Naive thymus-derived CD4-positive, alpha-beta T cell (primary cell): ENCODE measurements at regions not wholly inside any gene's neighbourhood (a gene's known extent, or its start where the extent isn't known, plus 50 kb on each side); places are given as distances from the start of the nearest gene placed in this dataset.

Experiments
- ATAC-seq: fragments of 150-1000 bp; cut with Tn5 transposase; 2 replicates; pipeline ENCODE4 v1.10.0; 2021; ENCODE audit warnings: mild to moderate bottlenecking, moderate library complexity
- CTCF ChIA-PET: fragments of 350-600 bp; sonication (Branson Sonifier 250); formaldehyde crosslinking; loops from one replicate; lab custom pipeline; 2021; ENCODE audit warnings: antibody characterized with exemption; lab: Charles Lee
- POLR2A ChIA-PET: fragments of 350-600 bp; sonication (Branson Sonifier 250); formaldehyde crosslinking; loops from one replicate; lab custom pipeline; 2021; ENCODE audit warnings: antibody characterized with exemption, inconsistent platforms; lab: Charles Lee
- DNase-seq, 9 donors: peaks; one replicate each; pipeline versions ENCODE4 v3.0.0 to v3.0.0-alpha.2; 2020 to 2022; ENCODE audit warnings: mixed read lengths in 1 of 9
- H3K27ac ChIP-seq: one replicate; pipeline ENCODE4 v1.7.0; 2013; ENCODE audit warnings: mild to moderate bottlenecking, low read depth, low read length, moderate library complexity
- H3K27me3 ChIP-seq, 2 donors: one replicate each; pipeline ENCODE4 v1.7.0; 2013; ENCODE audit warnings: low read length in 2 of 2, mild to moderate bottlenecking in 2 of 2, moderate library complexity in 2 of 2; ENCODE audit not compliant: control insufficient read depth in 2 of 2, insufficient read depth in 2 of 2
- H3K36me3 ChIP-seq, 3 experiments: 1 replicate in 2 of 3; 2 replicates in 1 of 3; pipeline ENCODE4 v1.7.0; 2013; ENCODE audit warnings: low read length in 3 of 3, mild to moderate bottlenecking in 3 of 3, moderate library complexity in 1 of 3; ENCODE audit not compliant: insufficient read depth in 3 of 3, control insufficient read depth in 2 of 3
- H3K4me1 ChIP-seq, 2 donors: one replicate each; pipeline ENCODE4 v1.7.0; 2013; ENCODE audit warnings: low read length in 2 of 2, mild to moderate bottlenecking in 2 of 2, moderate library complexity in 1 of 2; ENCODE audit not compliant: control insufficient read depth in 2 of 2, insufficient read depth in 2 of 2
- H3K4me3 ChIP-seq: 2 replicates; pipeline ENCODE4 v1.7.0; 2013; ENCODE audit warnings: mild to moderate bottlenecking, low read length
- H3K9me3 ChIP-seq, 3 experiments: 1 replicate in 2 of 3; 2 replicates in 1 of 3; pipeline ENCODE4 v1.7.0; 2013; ENCODE audit warnings: low read length in 3 of 3; ENCODE audit not compliant: control insufficient read depth in 2 of 3
- H3K27ac Mint-ChIP-seq, 9 donors: one replicate each; pipeline ENCODE4 v1.8.0; 2020 to 2022; ENCODE audit warnings: mixed read lengths in 9 of 9, mild to moderate bottlenecking in 8 of 9, moderate library complexity in 5 of 9, inconsistent platforms in 2 of 9
- H3K27me3 Mint-ChIP-seq, 5 donors: one replicate each; pipeline ENCODE4 v1.8.0; 2021 to 2022; ENCODE audit warnings: mixed read lengths in 5 of 5, mild to moderate bottlenecking in 1 of 5
- H3K36me3 Mint-ChIP-seq, 5 donors: one replicate each; pipeline ENCODE4 v1.8.0; 2020 to 2022; ENCODE audit warnings: mixed read lengths in 5 of 5, mild to moderate bottlenecking in 3 of 5, inconsistent platforms in 1 of 5
- H3K4me1 Mint-ChIP-seq, 7 donors: one replicate each; pipeline ENCODE4 v1.8.0; 2020 to 2022; ENCODE audit warnings: mixed read lengths in 7 of 7, mild to moderate bottlenecking in 3 of 7, inconsistent platforms in 1 of 7
- H3K4me3 Mint-ChIP-seq, 10 donors: one replicate each; pipeline ENCODE4 v1.8.0; 2020 to 2022; ENCODE audit warnings: mild to moderate bottlenecking in 10 of 10, mixed read lengths in 10 of 10, moderate library complexity in 6 of 10, inconsistent platforms in 2 of 10
- H3K9me3 Mint-ChIP-seq, 11 donors: one replicate each; pipeline ENCODE4 v1.8.0; 2020 to 2022; ENCODE audit warnings: mixed read lengths in 11 of 11, mild to moderate bottlenecking in 4 of 11, inconsistent platforms in 1 of 11, moderate library complexity in 1 of 11
- intact Hi-C, 2 donors: fragments of 100-400 bp; cut with micrococcal nuclease; formaldehyde crosslinking; loops; one replicate each; pipeline ENCODE4 v1.15.1; 2023

DNA sequence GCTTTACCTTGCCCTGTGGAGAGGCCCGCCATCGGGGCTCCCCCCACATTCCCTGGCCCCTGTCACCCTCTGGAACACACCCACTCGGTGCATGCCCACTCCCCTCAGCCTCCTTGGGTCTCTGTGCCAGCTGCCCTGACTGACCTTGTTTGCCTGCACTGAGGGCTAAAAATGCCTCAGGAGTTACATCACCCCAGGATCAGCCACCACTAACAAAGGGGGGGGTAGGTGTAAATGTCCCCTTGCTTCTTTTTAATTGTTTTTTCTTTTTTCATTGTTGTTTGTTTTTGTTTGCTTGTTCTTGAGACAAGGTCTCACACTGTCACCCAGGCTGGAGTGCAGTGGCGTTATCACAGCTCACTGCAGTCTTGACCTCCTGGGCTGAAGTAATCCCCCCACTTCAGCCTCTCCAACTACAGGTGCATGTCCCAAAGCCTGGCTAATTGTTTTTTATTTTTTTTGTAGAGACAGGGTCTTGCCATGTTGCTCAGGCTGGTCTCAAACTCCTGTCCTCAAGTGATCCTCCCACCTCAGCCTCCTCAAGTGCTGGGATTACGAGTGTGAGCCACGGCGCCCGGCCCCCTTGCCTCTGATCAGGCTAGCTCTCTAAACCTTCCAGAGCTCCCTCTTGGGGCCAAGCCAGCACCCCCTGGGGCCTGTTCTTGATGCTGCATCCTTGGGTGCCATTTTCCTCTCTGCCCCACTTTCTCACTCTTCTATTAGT lies 297.1 kb downstream of the UQCRFS1 start:
- no peaks in the 10 kb centered on the region for H3K4me1 Mint-ChIP-seq
- H3K27ac Mint-ChIP-seq: no peak overlapping the region
- no peaks in the 10 kb centered on the region for H3K36me3 ChIP-seq
- intact Hi-C loops: no loop called here
- ChIA-PET CTCF (no interaction called here), POLR2A (interaction anchor here (0.6 kb wide), 1 partner anchor 36 kb away, joined by 4 read pairs; no protein-coding TSS in a partner anchor)
- no peak overlapping the region for H3K27ac ChIP-seq
- DNase-seq (no peak), ATAC-seq (no peak)
- peaks cover 0 to 32% (median 8%) of the 10 kb centered on the region in 5 donors for H3K27me3 Mint-ChIP-seq
- no peaks in the 10 kb centered on the region for H3K9me3 ChIP-seq
- H3K4me1 ChIP-seq: no peaks in the 10 kb centered on the region
- H3K36me3 Mint-ChIP-seq: peaks cover 0 to under 1% (median 0%) of the 10 kb centered on the region in 5 donors
- H3K4me3 Mint-ChIP-seq: no peak overlapping the region
- H3K9me3 Mint-ChIP-seq: peaks cover 0 to 8% (median 0%) of the 10 kb centered on the region in 11 donors
- peaks cover 0 to 3% of the 10 kb centered on the region in 2 donors for H3K27me3 ChIP-seq
- no peak overlapping the region for H3K4me3 ChIP-seq

DNA sequence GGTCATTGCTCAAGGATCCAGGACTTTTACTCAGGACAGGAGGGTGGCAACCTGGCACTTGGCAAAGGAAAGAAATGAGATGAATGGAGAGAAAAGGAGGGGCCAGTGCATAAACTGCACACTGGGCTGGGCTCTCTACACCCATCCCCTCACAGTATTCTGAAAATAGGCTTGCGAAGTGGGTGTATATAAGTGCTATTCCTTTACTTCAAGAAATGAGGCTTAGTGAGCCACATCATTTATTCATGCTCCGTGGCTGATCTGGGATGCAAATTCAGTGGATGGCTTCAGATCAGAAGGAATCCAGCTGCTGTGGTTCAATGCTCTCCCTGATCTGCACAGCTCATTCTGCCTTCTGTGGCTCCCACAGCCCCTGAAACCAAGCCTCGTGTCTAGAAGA lies 297.7 kb downstream of the UQCRFS1 start:
- H3K4me1 Mint-ChIP-seq: no peaks in the 10 kb centered on the region
- CTCF ChIA-PET: no interaction called here
- Histone ChIP-seq H3K9me3 (no peaks in the 10 kb centered on the region), H3K27ac (no peak overlapping the region), H3K4me1 (no peaks in the 10 kb centered on the region), H3K4me3 (no peak overlapping the region), H3K36me3 (no peaks in the 10 kb centered on the region), H3K27me3 (peaks cover 0 to 3% of the 10 kb centered on the region in 2 donors)
- H3K36me3 Mint-ChIP-seq: no peaks in the 10 kb centered on the region
- ATAC-seq: no peak
- H3K4me3 Mint-ChIP-seq: no peak overlapping the region
- POLR2A ChIA-PET: no interaction called here
- H3K27me3 Mint-ChIP-seq: peaks cover 0 to 27% (median 7%) of the 10 kb centered on the region in 5 donors
- no peak for DNase-seq
- intact Hi-C loops: no loop called here
- H3K9me3 Mint-ChIP-seq: peaks cover 0 to 6% (median 0%) of the 10 kb centered on the region in 11 donors
- H3K27ac Mint-ChIP-seq: no peak overlapping the region

DNA sequence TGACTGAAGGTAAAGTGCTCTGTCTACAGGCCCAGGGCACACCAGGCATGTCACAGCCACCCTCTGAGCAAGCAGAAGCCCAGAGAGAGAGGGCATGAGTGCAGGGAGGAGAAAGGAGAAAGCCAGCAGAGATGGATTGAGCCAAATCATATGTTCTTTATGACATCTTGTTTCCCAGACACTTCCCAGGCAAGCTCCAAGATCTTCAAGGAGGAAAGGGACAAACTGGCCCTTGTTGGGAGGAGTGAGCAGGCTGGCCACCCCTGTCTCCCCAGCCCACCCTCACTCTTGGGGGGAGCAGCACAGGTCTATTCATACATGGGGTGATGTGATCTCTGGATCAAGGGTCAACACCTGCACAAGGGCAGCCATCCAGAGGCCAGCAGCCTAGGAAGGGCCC lies 298.8 kb downstream of the UQCRFS1 start:
- Mint-ChIP-seq H3K36me3 (no peaks in the 10 kb centered on the region), H3K27me3 (peaks cover 0 to 27% (median 7%) of the 10 kb centered on the region in 5 donors), H3K4me3 (no peak overlapping the region), H3K9me3 (peaks cover 0 to 6% (median 0%) of the 10 kb centered on the region in 11 donors), H3K4me1 (no peaks in the 10 kb centered on the region), H3K27ac (no peak overlapping the region)
- CTCF ChIA-PET: no interaction called here
- Histone ChIP-seq H3K36me3 (no peaks in the 10 kb centered on the region), H3K27me3 (peaks cover 0 to 3% of the 10 kb centered on the region in 2 donors), H3K4me1 (no peaks in the 10 kb centered on the region), H3K9me3 (no peaks in the 10 kb centered on the region), H3K27ac (no peak overlapping the region), H3K4me3 (no peak overlapping the region)
- ATAC-seq: no peak
- POLR2A ChIA-PET: no interaction called here
- intact Hi-C loops: no loop called here
- DNase-seq: no peak

DNA sequence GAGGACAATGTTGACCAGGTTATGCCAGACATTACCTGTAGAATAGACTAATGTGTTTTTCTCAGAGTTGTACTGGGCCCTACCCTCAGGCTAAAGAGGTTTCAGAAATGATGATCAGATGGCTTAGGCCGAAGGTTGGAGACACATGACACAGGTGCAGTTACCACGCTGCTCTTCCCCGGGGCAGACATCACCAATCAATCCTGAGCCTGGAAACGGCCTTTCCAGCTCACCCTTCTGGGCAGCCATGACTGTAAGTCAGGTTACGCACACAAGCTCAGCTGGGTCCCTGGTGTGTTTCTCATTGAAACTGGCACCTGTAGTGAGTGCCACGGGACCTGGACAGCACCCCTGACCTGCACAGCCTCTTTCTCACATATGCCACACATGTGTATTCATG lies 299.3 kb downstream of the UQCRFS1 start:
- Histone ChIP-seq H3K27me3 (peaks cover 0 to 3% of the 10 kb centered on the region in 2 donors), H3K4me3 (no peak overlapping the region), H3K4me1 (no peaks in the 10 kb centered on the region), H3K27ac (no peak overlapping the region), H3K36me3 (no peaks in the 10 kb centered on the region), H3K9me3 (no peaks in the 10 kb centered on the region)
- DNase-seq (no peak), ATAC-seq (no peak)
- Mint-ChIP-seq H3K9me3 (peaks cover 0 to 6% (median 0%) of the 10 kb centered on the region in 11 donors), H3K27ac (no peak overlapping the region), H3K4me1 (no peaks in the 10 kb centered on the region), H3K27me3 (peaks cover 0 to 27% (median 7%) of the 10 kb centered on the region in 5 donors), H3K36me3 (no peaks in the 10 kb centered on the region), H3K4me3 (no peak overlapping the region)
- ChIA-PET POLR2A (no interaction called here), CTCF (no interaction called here)
- intact Hi-C loops: no loop called here

DNA sequence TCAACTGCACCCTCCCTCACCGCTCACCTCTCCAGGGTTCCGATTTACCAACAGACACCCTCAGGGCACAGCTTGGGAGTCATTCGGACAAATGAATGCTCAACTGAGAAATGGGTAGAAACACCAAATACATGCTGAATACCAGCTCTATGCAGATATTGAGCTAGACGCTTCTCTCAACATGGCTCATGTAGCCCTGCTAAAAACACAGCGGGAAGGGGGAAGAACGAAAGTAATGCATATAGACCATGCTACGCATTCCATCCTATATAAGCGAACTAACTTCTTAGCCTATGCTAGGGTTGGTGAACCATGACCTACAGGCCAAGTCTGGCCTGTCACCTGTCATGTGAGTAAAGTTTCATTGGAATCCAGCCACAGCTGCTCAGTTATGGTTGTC lies 304.0 kb downstream of the UQCRFS1 start:
- H3K27me3 ChIP-seq: no peaks in the 10 kb centered on the region
- H3K4me3 Mint-ChIP-seq: no peak overlapping the region
- CTCF ChIA-PET: no interaction called here

DNA sequence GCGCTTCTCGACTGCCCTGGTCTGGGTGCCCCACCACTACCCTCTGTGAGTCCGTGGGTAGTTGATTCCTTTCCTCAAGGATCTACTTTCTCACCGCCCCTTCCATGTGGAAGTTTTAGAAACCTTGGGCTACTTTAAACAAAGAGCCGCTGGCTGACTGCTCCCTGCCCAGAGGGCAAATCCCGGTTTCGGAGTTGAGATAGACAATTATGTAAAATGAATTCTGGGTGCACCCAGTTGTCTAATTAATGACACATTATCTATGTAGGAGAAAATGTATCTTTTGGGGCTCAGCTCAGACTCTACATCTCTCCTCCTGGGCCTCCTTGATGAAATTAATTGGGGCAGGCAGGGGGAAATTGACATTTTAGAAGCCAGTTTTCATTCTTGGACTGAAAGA lies 305.4 kb downstream of the UQCRFS1 start:
- H3K9me3 ChIP-seq: no peaks in the 10 kb centered on the region
- no peak overlapping the region for H3K27ac Mint-ChIP-seq
- no peaks in the 10 kb centered on the region for H3K4me1 Mint-ChIP-seq
- DNase-seq: no peak
- H3K36me3 Mint-ChIP-seq: no peaks in the 10 kb centered on the region
- H3K27me3 ChIP-seq: no peaks in the 10 kb centered on the region
- no peak for ATAC-seq
- ChIA-PET CTCF (no interaction called here), POLR2A (no interaction called here)
- no peak overlapping the region for H3K27ac ChIP-seq
- intact Hi-C loops: no loop called here
- H3K36me3 ChIP-seq: no peaks in the 10 kb centered on the region
- H3K4me1 ChIP-seq: no peaks in the 10 kb centered on the region
- peaks cover 0 to 18% (median 7%) of the 10 kb centered on the region in 5 donors for H3K27me3 Mint-ChIP-seq
- H3K9me3 Mint-ChIP-seq: peaks cover 0 to 6% (median 0%) of the 10 kb centered on the region in 11 donors
- H3K4me3 ChIP-seq: no peak overlapping the region
- no peak overlapping the region for H3K4me3 Mint-ChIP-seq

More for the DNA sequence above, 304.0 kb downstream of the UQCRFS1 start:
- H3K27me3 Mint-ChIP-seq: peaks cover 0 to 22% (median 7%) of the 10 kb centered on the region in 5 donors
- no peaks in the 10 kb centered on the region for H3K36me3 Mint-ChIP-seq
- no peak overlapping the region for H3K27ac Mint-ChIP-seq
- H3K9me3 ChIP-seq: no peaks in the 10 kb centered on the region
- no peaks in the 10 kb centered on the region for H3K4me1 Mint-ChIP-seq
- DNase-seq: no peak
- ATAC-seq: no peak
- intact Hi-C loops: no loop called here
- no peak overlapping the region for H3K4me3 ChIP-seq
- H3K9me3 Mint-ChIP-seq: peaks cover 0 to 6% (median 0%) of the 10 kb centered on the region in 11 donors
- POLR2A ChIA-PET: no interaction called here
- no peaks in the 10 kb centered on the region for H3K4me1 ChIP-seq
- no peak overlapping the region for H3K27ac ChIP-seq
- no peaks in the 10 kb centered on the region for H3K36me3 ChIP-seq

DNA sequence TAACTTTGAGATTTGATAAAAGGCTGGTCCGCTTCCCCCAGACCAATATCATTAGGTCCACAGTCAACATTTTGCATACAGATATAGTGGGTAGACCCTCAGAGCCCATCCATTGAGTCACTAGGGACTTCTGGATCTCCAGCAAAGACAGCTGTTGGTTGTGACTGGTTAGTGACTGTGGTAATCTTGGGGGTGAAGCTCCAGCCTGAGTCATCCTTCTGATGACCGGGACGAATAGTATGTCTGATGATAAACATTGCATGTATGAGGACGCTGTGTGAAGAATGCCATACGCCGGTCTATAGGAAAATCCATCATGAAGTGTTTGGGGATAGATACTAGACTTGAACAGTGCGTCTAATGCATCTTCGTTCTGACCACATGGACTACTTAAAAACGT lies 307.0 kb downstream of the UQCRFS1 start:
- H3K27ac Mint-ChIP-seq: no peak overlapping the region
- peaks cover 0 to 11% (median 0%) of the 10 kb centered on the region in 5 donors for H3K27me3 Mint-ChIP-seq
- ChIA-PET CTCF (no interaction called here), POLR2A (no interaction called here)
- H3K36me3 ChIP-seq: no peaks in the 10 kb centered on the region
- no peaks in the 10 kb centered on the region for H3K9me3 ChIP-seq
- no peak overlapping the region for H3K4me3 ChIP-seq
- ATAC-seq (no peak), DNase-seq (no peak)
- intact Hi-C loops: no loop called here
- H3K36me3 Mint-ChIP-seq: no peaks in the 10 kb centered on the region
- no peaks in the 10 kb centered on the region for H3K4me1 ChIP-seq
- no peak overlapping the region for H3K4me3 Mint-ChIP-seq
- no peaks in the 10 kb centered on the region for H3K27me3 ChIP-seq
- no peak overlapping the region for H3K27ac ChIP-seq
- H3K9me3 Mint-ChIP-seq: peaks cover 0 to 2% (median 0%) of the 10 kb centered on the region in 11 donors
- H3K4me1 Mint-ChIP-seq: no peaks in the 10 kb centered on the region
